ENCODE measurements at regions not wholly inside any gene's neighbourhood (a gene's known extent, or its start where the extent isn't known, plus 50 kb on each side); places are given as distances from the start of the nearest gene placed in this dataset.
"Not testable (repeated sequence)": the region's sequence is repeated elsewhere in the genome, so short reads cannot be mapped to it uniquely, and the experiment has no call there.

- DNase-seq: no peak
Observed at GRCh38 chr1:221548942-221549341, 192.9 kb downstream of the DUSP10 start.

- DNase-seq: no peak
Observed at GRCh38 chr1:221549815-221550214, 192.1 kb downstream of the DUSP10 start.

- DNase-seq: not testable (repeated sequence)
Observed at GRCh38 chr1:221552792-221553191, 189.1 kb downstream of the DUSP10 start.

DNA sequence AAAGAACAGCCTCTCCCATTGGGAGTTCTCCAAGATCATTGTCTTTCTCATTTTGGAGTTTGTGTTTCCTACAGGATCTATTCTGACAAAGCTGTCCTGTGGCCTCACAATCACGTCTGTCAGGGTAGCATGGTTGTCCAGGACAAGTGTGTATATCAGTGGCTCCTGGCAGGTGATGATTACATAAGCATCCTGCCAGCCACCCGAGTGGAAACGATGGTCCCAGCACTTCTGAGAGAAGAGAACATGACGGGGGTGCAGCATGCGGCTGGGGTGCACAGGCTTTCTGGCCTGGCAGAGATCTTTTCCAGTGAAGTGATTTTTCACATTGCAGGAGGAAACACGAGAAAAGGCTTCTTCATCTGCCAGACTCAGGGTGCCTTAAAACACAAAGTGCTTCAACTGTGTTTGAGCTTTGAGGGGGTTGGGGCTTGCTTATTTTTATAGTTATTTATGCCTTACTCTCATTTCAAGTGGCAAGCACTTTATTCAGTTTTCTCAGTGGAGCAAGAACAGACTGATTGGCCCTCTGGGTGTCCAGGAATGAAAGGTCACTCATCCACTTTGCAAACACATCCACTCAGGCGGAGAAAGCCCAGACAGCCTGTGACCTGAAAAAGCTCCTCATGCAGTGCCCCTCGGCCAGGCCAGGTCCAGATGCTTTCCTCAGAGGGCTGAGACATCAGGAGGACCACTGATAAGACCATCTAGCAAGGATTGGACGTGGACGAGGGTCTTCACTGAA is 186.0 kb downstream of the DUSP10 start:
- DNase-seq: no peak

DNA sequence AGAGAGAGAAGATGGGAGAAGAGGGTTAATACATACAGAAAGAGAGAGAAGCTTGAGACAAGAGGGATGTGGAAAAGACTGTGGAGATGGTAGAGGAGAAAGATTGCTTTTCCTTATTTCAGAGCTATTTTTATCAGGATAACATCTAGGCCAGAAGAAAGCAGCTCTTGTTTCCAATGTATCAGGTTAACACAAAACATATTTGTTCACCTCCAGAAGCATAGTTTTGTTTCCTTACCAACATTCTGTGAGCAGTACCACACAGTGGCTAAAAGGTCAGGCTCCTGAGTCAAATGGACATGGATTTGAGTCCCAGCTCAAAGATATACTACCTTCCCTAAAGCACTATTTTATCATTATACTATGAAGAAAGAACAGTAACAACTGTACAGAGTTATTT is 185.5 kb downstream of the DUSP10 start:
- no peak for DNase-seq

- DNase-seq: no peak
Observed at GRCh38 chr1:221557013-221557412, 184.9 kb downstream of the DUSP10 start.

DNA sequence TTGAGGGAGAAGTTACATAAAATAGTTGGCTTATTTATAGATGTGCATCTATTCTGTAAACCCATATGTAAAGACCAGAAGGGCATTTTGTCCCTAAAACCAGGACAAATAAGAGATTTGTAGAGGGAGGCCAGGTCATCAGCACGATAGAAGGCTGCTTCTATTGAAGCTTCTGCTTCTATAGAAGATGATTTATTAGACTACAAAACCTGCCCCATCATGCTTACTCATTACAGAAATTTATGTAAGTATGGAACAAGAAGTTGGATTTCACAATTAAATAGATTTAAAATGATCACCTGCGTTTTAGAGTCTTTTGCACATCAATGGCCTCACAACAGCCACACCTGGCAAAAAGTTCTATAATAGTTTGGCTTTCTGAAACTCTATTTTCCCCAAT is 183.5 kb downstream of the DUSP10 start:
- no peak for DNase-seq

GRCh38 chr1:221559911-221560310 is 182.0 kb downstream of the DUSP10 start:
- no peak for DNase-seq

DNA sequence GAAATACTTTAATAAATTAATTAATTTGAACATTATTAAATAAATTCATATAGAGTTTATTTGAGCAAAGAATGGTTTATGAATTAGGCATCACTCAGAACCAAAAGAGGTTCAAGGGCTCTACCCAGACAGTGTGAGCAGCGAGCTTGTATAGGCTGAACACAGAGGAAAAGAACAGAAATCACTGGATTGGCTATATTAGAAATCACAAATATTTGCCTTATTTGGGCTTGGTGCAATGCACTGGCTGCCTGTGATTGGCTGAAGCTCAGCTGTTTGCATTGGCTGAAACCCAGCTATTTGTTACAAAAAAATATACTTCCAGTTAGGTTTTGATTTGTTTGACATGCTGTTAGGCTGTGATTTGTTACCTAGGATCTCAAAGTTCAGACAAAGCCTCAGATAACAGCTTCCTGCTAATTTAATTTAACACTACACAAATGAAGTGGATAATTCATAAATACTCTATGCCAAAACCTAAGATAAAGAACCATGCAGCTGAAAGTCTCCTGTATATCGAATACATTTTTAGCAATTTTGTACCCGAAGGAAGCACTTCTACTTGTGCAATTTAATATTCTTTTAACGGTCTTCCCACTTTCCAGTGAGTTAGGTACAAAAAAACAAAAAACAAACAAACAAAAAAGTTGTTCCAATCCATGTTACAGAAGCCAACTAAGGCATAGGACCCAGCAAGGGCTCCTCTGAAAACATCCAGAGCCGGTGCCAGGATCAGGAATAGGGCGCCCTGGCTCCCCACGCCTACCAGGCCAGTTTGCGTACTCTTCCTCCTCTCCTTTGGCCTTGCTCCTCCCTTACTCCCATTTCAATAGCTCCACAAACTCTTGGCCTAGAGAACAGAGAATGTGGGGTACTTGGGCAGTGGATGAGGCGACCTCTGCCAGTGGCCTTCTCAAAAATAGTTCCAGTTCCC is 179.1 kb downstream of the DUSP10 start:
- no peak for DNase-seq

GRCh38 chr1:221563476-221563921 is 178.4 kb downstream of the DUSP10 start:
- no peak for DNase-seq

DNA sequence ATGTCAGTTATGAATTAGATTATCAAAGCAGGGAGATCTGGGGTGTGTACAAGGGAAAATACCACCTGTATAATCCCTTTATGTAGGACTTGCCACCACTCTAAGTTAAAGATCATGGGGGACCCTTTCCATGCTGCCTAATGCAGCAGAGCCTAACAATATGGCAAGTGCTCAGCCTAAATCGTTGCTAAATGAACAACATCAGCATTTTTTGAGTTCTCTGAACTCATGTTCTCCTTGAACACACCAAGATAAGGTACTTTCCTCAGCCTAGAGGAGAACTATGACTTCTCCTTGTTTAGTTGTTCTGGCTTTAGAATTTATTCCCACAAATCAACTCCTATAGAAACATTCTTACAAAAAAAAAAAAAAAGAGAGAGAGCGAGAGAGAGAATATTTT is 177.0 kb downstream of the DUSP10 start:
- DNase-seq: no peak

DNA sequence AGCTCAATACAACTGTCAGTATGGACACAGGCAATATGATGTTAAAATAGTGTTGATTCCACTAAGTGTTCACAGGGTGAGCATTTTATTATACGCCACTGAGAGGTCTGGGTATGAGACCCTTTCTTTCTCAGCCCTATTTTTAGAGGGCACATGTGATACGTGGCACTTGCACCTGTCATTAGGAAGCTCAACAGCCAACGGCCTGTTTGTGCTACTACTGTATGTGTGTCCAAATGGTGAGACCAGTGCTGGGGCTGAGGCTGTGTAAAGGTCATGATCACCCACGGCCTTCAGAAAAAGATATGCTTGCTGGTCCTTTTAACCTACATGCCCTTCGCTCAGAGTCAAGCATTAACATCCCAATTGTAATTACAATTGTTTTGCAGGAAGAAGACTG is 176.2 kb downstream of the DUSP10 start:
- DNase-seq: no peak

DNA sequence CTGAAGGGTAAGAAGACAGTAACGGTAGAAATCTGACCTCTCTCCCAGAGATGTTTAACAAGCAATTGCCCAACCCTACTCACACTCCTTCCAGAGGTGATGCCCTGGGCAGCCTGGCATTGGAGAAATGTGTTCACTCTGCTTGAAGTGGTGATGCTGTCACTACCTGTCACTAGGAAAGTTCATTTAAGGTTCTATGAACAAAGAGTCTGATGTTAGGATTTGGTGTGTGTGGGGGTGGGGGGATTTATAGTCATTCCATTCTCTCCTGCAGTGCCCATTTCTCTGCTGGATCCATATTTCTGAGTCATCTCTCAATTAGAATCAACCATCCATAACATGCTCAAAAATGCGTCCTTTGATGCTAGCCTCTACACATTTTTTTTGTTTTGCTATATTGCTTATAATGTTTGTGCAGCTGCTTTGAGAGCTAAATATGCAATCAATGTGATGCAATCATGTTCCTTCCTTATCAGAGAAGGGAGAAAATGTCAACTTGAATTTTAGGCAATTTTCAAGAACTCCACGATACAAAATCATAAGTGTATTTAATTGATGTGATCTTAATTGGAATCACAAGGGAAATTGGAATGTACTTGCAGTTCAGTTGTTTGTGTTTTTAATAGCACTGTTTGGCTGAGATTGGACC is 173.9 kb downstream of the DUSP10 start:
- DNase-seq: no peak

GRCh38 chr1:221573756-221574155 is 168.1 kb downstream of the DUSP10 start:
- no peak for DNase-seq

DNA sequence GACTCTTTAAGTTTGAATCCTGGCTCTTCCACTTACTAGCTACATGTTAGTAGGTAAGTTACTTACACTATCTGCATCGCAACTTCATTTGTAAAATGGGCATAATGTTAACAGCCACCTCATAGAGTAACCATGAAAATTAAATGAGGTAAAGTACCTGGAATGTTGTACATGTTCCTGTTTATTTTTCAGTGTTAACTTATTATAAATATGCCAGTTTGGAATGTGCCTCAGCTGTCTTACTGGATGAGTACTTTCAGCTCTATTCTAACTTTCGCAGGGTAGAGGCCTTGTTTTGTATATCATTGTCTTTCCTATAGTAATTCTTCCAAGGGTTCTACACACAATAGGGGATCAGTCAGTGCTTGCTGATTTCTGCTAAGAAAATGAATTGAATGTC is 167.4 kb downstream of the DUSP10 start:
- no peak for DNase-seq

- DNase-seq: no peak
Observed at GRCh38 chr1:221575605-221576004, 166.3 kb downstream of the DUSP10 start.

DNA sequence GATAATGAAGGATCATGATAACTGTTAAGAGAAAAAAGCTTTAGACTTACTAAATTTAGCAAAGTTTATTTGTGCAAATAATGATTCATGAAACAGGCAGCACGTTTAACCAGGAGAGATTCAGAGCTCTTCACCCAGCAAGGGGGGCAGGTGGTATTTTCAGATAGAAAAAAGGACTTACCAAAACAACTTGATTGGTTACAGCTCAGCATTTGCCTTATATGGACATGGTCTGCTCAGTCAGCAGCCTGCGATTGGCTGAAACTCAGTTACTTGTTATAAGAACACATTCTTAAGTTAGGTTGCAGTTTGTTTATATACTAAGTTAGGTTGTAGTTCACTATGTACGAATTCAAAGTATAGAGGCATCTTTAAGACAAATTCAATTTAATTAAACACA is 165.6 kb downstream of the DUSP10 start:
- no peak for DNase-seq

DNA sequence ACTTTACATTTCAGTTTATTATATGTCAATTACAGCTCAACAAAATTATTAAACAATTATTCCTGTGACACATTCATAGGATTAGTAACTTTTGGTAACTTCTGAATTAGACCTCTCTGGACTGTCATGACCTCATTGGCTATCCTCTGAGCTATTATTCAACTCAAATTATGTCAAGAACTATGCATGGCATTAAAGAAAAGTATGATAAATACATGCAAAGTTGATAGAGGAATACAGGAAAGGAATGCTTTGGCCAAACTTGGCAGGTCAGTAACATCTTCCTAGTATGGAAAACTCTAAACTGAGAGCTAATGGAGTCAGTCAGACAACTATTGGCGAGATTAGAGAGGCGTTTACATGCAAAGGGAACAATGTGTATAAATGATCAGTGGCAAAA is 158.4 kb downstream of the DUSP10 start:
- no peak for DNase-seq

- DNase-seq: not testable (repeated sequence)
Observed at GRCh38 chr1:221587013-221587412, 154.9 kb downstream of the DUSP10 start.

DNA sequence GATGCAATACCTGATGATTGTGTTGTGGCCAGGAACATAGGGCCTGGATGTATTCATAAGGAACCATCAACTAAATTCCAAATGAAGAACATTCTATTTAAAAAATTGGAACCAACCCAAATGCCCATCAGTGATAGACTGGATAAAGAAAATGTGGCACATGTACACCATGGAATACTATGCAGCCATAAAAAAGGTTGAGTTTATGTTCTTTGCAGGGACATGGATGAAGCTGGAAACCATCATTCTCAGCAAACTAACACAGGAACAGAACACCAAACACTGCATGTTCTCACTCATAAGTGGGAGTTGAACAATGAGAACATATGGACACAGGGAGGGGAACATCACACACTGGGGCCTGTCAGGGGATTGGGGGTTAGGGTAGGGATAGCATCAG is 150.6 kb downstream of the DUSP10 start:
- DNase-seq: not testable (repeated sequence)

DNA sequence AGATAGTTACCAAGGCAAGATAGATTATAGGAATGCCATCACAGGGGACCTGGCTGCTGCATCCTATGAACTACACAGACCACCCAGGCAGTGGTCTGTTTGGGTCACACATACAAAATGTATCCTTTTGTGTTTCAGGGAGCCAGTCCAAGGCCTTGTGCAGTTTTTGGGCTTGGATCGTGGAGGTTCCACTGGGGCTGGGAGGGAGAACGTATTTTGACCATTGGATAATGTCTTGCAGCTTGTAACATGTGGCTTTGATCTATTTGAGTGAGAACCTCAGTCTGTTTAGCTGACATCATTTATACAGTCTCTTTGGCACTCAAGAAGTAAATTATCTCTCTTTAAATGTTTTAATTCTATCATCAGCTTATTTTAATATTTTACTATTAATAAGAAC is 147.3 kb downstream of the DUSP10 start:
- no peak for DNase-seq

DNA sequence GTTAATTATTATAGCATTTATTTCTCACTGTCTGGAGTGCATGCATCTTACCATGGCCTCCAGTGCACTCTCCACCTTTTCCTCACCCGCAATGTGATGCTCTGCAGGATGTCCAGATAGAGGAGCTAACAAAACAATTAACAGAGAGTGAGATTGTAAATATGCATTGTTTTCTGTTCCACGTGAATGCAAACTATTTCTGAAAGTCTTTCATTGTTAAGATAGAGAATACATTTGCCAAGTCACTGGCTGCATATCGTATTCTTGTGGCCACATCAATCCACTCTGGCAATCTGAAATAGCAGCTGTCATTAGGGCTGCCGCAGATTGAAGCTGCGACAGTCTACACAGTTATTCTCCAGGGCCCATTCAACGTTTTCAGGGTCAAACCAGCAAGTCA is 143.8 kb downstream of the DUSP10 start:
- no peak for DNase-seq

DNA sequence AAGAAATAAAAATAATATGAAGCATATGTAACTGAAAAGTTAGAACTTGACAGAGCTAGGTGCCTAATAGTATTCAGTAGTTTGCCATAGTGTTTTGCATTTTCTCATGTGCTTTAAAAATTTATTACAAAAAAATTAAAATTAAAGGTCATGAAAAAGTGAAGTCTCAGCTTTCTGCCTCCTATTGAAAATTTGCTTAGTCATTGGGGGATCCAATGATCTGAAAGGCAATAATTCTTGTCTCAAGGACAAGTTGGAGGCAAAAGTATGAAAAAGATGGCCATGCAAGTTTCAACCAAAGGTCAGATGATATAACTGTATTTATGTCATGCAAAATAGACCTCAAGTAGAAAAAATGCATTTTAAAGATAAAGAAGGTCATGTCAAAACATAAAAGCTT is 140.7 kb downstream of the DUSP10 start:
- DNase-seq: no peak

DNA sequence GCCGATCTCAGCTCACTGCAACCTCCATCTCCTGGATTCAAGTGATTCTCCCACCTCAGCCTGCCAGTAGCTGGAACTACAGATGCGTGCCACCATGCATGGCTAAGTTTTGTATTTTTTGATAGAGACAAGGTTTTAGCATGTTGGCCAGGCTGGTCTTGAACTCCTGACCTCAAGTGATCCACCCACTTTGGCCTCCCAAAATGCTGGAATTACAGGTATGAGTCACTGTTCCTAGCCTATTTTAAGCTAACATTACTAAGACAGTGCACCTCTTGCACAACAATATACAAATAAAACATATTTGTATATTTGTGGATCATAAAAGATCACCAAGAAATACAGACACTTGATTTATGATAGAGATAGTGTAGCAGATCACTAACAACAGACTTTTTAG is 139.1 kb downstream of the DUSP10 start:
- no peak for DNase-seq

Measured in stimulated activated CD8-positive, alpha-beta memory T cell treated with anti-CD3 and anti-CD28 coated beads, Interleukin-4, amount 100 ng/mL, for 48 hours (primary cell).